ENCODE measurements at regions not wholly inside any gene's neighbourhood (a gene's known extent, or its start where the extent isn't known, plus 50 kb on each side); places are given as distances from the start of the nearest gene placed in this dataset.
"Not testable (repeated sequence)": the region's sequence is repeated elsewhere in the genome, so short reads cannot be mapped to it uniquely, and the experiment has no call there.

DNA sequence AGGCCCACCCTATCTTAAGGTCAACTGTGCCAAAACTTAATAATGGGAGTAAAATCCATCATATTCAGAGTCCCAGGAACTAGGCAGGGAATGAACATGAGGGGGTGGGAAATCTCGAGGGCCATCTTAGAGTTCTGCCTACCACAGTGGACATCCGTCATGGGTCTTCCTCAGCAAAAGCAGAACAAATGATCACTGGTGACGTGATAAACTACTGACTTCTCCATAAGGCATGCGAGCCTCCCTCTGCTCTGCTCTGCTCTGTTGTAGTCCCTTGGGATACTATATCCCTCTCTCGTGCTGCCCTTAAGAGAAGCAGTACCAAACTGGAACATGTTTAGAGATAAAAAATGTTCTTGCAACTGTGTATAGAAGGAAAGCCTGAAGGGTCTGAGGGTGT, 603.8 kb downstream of the TTLL7 start:
- TF ChIP-seq, protein P1, sequence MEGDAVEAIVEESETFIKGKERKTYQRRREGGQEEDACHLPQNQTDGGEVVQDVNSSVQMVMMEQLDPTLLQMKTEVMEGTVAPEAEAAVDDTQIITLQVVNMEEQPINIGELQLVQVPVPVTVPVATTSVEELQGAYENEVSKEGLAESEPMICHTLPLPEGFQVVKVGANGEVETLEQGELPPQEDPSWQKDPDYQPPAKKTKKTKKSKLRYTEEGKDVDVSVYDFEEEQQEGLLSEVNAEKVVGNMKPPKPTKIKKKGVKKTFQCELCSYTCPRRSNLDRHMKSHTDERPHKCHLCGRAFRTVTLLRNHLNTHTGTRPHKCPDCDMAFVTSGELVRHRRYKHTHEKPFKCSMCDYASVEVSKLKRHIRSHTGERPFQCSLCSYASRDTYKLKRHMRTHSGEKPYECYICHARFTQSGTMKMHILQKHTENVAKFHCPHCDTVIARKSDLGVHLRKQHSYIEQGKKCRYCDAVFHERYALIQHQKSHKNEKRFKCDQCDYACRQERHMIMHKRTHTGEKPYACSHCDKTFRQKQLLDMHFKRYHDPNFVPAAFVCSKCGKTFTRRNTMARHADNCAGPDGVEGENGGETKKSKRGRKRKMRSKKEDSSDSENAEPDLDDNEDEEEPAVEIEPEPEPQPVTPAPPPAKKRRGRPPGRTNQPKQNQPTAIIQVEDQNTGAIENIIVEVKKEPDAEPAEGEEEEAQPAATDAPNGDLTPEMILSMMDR (conservative IDR thresholded peaks at IDR 0.05) = not testable (repeated sequence)
- not testable (repeated sequence) for TF ChIP-seq ZFX (IDR thresholded peaks at IDR 0.05)

Data from C4-2B (cell line).